ENCODE measurements at regions not wholly inside any gene's neighbourhood (a gene's known extent, or its start where the extent isn't known, plus 50 kb on each side); places are given as distances from the start of the nearest gene placed in this dataset.
A peak's percentile ranks its signal among the peaks of the same experiment; 100 is the strongest.

DNA sequence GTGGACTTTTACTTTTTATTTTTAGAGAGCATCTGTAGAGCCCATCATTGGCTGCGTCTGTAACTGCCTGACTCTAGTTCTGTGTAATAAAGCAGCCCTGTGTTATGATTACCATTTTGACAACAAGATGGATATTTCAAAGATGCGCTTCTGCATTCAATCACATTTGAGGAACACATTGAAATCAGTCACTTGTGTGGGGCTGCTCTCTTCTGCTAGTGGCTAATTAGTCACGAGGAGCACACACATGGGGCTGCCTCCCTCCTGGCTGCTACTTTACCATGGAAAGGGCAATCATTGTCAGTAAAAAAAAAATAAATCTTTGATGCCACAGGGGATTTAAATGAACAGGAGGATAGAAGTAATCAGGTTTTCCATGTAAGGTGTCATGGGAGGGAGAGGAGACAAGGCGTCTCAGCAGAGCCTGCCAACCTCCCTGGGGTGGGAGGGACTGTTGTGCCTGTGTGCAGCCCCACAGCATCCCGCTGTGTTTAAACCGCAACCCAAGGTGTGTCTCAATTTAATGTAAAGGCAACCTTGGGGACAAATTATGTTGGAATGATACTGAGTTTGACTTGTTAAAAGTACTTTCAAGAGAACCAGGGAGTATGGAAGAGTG, 205.2 kb upstream of the COBL start:
- H3K4me3 Mint-ChIP-seq: no peak overlapping the region
- DNase-seq: no peak
- H3K27me3 Mint-ChIP-seq (ENCODE audit: low read depth in 3 of 3): no peaks in the 10 kb centered on the region
- H3K36me3 Mint-ChIP-seq: no peaks in the 10 kb centered on the region
- peaks cover 4 to 16% (median 6%) of the 10 kb centered on the region in 6 donors for H3K9me3 Mint-ChIP-seq
- H3K27ac Mint-ChIP-seq: no peak overlapping the region
- H3K4me1 Mint-ChIP-seq: no peaks in the 10 kb centered on the region

DNA sequence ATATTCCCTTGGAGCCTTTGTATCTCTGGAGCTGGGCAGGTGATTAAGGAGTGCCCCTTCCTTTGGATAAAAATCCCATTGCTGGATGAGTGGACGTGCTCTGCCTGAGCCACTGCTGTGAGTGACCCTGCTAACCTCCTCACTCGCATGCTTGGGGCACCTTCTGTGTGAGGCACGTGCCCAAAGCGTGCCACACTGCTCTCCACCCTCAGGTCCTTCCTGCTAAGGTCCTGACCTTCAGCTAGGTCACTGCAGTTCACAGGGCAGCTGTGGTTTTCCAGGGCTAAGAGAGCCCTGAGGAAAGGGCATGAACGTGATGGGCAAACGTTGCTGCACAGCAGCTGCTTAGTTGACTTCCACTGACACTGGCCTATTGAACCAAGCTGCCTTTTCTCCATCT, 204.4 kb upstream of the COBL start:
- Mint-ChIP-seq H3K9me3 (peaks cover 5 to 16% (median 7%) of the 10 kb centered on the region in 6 donors), H3K36me3 (no peaks in the 10 kb centered on the region), H3K27ac (no peak overlapping the region), H3K27me3 (ENCODE audit: low read depth in 3 of 3) (no peaks in the 10 kb centered on the region), H3K4me3 (no peak overlapping the region), H3K4me1 (no peaks in the 10 kb centered on the region)
- no peak for DNase-seq

DNA sequence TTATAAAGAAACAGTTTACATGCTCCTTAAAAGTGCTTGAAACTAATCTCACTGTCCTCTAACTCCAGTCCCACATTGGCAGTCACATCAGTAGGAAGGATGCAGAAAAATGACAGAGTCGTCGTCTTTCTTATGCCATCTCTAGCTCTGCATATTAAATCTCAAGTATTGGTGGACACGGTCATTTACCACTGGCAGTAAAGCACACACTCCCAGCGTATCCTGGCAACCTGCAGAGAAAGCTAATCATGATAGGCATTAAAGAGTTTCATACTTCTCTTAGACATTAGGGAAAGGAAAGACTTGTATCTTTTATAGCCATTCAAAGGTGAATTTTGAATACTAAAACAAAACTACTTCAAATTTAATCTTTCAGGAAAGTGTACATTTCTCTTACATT, 202.0 kb upstream of the COBL start:
- H3K9me3 Mint-ChIP-seq: peaks cover 5 to 21% (median 8%) of the 10 kb centered on the region in 6 donors
- no peaks in the 10 kb centered on the region for H3K4me1 Mint-ChIP-seq
- no peak overlapping the region for H3K4me3 Mint-ChIP-seq
- no peak overlapping the region for H3K27ac Mint-ChIP-seq
- DNase-seq: no peak
- no peaks in the 10 kb centered on the region for H3K36me3 Mint-ChIP-seq
- no peaks in the 10 kb centered on the region for H3K27me3 Mint-ChIP-seq (ENCODE audit: low read depth in 3 of 3)

- Mint-ChIP-seq H3K4me3 (no peak overlapping the region), H3K27ac (no peak overlapping the region), H3K4me1 (no peaks in the 10 kb centered on the region)
Observed at GRCh38 chr7:51517187-51517586, 200.6 kb upstream of the COBL start.

DNA sequence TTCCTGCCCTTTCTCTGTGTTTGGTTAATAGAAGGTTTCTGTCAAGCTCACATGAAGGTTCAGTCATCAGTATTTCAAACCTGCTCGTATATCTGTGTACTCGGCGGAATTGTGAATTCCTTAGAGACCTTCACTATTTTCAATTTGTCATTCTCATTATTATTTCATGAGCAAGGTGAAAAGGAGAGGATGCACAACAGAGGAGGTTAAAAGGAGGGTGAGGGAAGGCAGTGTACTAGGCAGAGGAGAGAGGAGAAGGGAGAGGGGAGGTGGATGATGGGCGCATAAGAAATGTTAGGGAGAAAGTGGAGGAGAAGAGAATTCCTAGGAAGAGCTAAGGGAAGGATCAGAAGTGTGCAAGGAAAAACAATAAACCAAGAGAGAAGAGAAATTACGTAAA, 185.0 kb upstream of the COBL start:
- no peak overlapping the region for H3K27ac Mint-ChIP-seq
- no peak for DNase-seq
- H3K9me3 Mint-ChIP-seq: peaks cover 0 to 11% (median 4%) of the 10 kb centered on the region in 6 donors
- H3K36me3 Mint-ChIP-seq: no peaks in the 10 kb centered on the region
- peaks cover 0 to 3% (median 2%) of the 10 kb centered on the region in 3 donors for H3K27me3 Mint-ChIP-seq (ENCODE audit: low read depth in 3 of 3)
- H3K4me3 Mint-ChIP-seq: no peak overlapping the region
- H3K4me1 Mint-ChIP-seq: no peaks in the 10 kb centered on the region

More at GRCh38 chr7:51517187-51517586, 200.6 kb upstream of the COBL start:
- Mint-ChIP-seq H3K27me3 (ENCODE audit: low read depth in 3 of 3) (no peaks in the 10 kb centered on the region), H3K36me3 (no peaks in the 10 kb centered on the region), H3K9me3 (peaks cover 5 to 17% (median 8%) of the 10 kb centered on the region in 6 donors)
- no peak for DNase-seq

DNA sequence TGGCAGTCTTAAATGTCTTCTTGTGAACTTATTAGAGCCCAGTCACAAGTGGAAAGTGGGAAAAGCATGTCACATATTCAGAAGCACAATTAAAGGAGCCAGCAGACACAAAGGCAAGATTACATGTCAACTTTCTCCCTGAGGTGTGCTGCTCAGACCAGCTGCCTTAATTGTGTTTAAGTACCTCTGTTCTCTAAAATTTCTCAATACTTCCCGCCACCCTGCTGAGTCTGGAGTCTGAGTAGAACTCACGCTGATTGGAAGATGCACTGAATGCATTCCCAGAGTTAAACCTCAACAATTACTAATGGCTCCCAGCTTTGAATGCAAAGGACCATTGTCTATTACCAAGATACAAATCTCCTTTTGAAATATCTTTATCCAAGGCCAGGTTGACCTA, 166.4 kb upstream of the COBL start:
- H3K9me3 Mint-ChIP-seq: peaks cover 0 to 15% (median 7%) of the 10 kb centered on the region in 6 donors
- no peak for DNase-seq
- H3K4me1 Mint-ChIP-seq: no peaks in the 10 kb centered on the region
- H3K27me3 Mint-ChIP-seq (ENCODE audit: low read depth in 3 of 3): peaks cover 0 to 3% (median 0%) of the 10 kb centered on the region in 3 donors
- no peak overlapping the region for H3K27ac Mint-ChIP-seq
- no peaks in the 10 kb centered on the region for H3K36me3 Mint-ChIP-seq
- no peak overlapping the region for H3K4me3 Mint-ChIP-seq

DNA sequence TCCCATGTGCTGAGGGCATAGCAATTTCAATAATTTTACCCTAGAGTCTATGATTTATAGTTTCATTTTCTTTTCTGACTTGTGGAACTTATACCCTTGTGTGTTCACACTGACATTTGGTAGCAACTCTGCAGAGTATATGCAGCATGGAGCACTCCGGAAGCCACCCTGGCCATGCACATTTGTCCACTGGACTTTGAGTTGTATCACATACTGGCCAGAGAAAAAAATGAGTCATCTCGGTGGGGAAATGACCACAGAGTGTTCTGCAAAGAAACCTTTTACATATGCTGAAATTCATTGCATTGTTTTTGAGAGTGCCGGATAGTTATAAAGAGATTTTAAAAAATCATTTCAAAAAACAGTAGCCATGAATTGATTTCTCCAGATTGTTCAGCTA, 164.8 kb upstream of the COBL start:
- DNase-seq: no peak
- no peaks in the 10 kb centered on the region for H3K4me1 Mint-ChIP-seq
- peaks cover 0 to 3% (median 0%) of the 10 kb centered on the region in 3 donors for H3K27me3 Mint-ChIP-seq (ENCODE audit: low read depth in 3 of 3)
- H3K36me3 Mint-ChIP-seq: no peaks in the 10 kb centered on the region
- H3K27ac Mint-ChIP-seq: no peak overlapping the region
- H3K9me3 Mint-ChIP-seq: peaks cover 0 to 17% (median 6%) of the 10 kb centered on the region in 6 donors
- H3K4me3 Mint-ChIP-seq: no peak overlapping the region

- Mint-ChIP-seq H3K4me3 (no peak overlapping the region), H3K27me3 (ENCODE audit: low read depth in 3 of 3) (peaks cover 0 to 5% (median 0%) of the 10 kb centered on the region in 3 donors), H3K36me3 (no peaks in the 10 kb centered on the region), H3K9me3 (peaks cover 1 to 17% (median 7%) of the 10 kb centered on the region in 6 donors), H3K4me1 (no peaks in the 10 kb centered on the region), H3K27ac (no peak overlapping the region)
- DNase-seq: no peak
Observed at GRCh38 chr7:51477819-51478218, 161.2 kb upstream of the COBL start.

DNA sequence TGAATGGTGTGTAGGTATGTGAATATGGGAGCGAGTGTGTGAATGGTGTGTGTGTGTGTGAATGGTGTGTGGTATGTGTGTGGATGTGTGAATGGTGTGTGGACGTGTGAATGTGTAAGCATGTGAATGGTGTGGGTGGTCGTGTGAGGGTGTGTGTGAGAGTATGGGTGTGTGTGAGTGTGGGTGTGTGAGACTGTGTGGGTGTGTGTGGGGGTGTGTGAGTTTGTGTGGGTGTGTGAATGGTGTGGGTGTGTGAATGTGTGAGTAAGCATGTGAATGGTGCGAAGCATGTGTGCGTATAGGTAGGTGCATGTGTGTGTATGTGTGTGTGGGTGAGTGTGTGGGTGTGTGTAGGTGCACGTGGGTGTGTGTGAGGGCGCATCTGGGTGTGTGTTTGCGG, 160.7 kb upstream of the COBL start:
- DNase-seq: no peak
- Mint-ChIP-seq H3K27ac (no peak overlapping the region), H3K4me1 (no peaks in the 10 kb centered on the region), H3K36me3 (no peaks in the 10 kb centered on the region), H3K27me3 (ENCODE audit: low read depth in 3 of 3) (peaks cover 0 to 6% (median 3%) of the 10 kb centered on the region in 3 donors), H3K9me3 (peaks cover 1 to 17% (median 7%) of the 10 kb centered on the region in 6 donors), H3K4me3 (no peak overlapping the region)

DNA sequence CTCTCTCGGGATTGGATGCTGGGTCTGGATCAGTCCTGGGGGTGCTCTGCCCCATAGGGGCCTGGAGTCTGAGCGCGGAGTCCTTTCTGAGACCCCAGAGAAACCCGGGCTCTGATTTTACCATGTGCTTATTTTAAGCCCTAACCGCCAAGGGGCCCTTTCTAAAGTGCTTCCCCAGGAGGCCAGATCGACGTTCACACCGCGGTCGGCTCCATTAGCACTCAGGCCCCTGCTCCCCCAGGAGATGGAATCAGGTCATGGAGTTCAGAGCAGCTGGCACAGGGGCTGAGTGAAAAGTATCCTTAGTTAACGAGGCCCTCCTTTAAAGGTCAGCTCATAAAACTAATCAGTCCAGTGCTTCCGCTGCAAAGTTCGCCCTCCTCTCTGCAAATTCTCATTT, 159.4 kb upstream of the COBL start:
- Mint-ChIP-seq H3K4me1 (no peaks in the 10 kb centered on the region), H3K27ac (no peak overlapping the region), H3K36me3 (peaks cover 0 to 2% (median 0%) of the 10 kb centered on the region in 3 donors), H3K9me3 (peaks cover 3 to 22% (median 7%) of the 10 kb centered on the region in 6 donors), H3K27me3 (ENCODE audit: low read depth in 3 of 3) (peaks cover 0 to 3% (median 3%) of the 10 kb centered on the region in 3 donors), H3K4me3 (no peak overlapping the region)
- no peak for DNase-seq

DNA sequence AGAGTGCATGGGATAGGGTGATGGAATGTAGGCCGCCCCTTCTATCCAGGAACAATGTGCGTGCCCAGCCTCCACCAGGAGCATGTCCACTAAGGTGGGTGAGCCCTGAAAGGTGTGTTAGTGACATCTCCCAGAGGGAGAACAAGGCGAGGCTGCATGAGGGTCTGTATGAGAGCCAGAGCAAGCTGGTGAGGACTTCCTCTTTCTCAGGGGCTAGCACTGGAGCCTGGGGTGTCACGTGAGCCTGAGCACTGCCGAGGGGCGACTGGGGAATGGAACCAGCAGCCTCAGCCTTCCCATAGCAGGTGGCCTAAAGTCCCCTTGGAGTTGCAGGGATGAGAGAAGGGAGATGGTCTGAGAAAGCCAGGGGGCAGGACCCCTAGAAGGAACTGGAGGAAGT, 156.3 kb upstream of the COBL start:
- Mint-ChIP-seq H3K27me3 (ENCODE audit: low read depth in 3 of 3) (peaks cover 0 to 5% (median 3%) of the 10 kb centered on the region in 3 donors), H3K27ac (no peak overlapping the region), H3K36me3 (peaks cover 0 to 2% (median 0%) of the 10 kb centered on the region in 3 donors), H3K9me3 (peaks cover 0 to 36% (median 3%) of the 10 kb centered on the region in 6 donors), H3K4me3 (no peak overlapping the region), H3K4me1 (no peaks in the 10 kb centered on the region)
- DNase-seq: no peak

GRCh38 chr7:51471981-51472296, 155.3 kb upstream of the COBL start:
- Mint-ChIP-seq H3K9me3 (peaks cover 0 to 36% (median 3%) of the 10 kb centered on the region in 6 donors), H3K27ac (no peak overlapping the region), H3K27me3 (ENCODE audit: low read depth in 3 of 3) (peaks cover 0 to 5% (median 3%) of the 10 kb centered on the region in 3 donors), H3K4me1 (no peaks in the 10 kb centered on the region), H3K4me3 (no peak overlapping the region), H3K36me3 (peaks cover 0 to 2% (median 0%) of the 10 kb centered on the region in 3 donors)
- no peak for DNase-seq

DNA sequence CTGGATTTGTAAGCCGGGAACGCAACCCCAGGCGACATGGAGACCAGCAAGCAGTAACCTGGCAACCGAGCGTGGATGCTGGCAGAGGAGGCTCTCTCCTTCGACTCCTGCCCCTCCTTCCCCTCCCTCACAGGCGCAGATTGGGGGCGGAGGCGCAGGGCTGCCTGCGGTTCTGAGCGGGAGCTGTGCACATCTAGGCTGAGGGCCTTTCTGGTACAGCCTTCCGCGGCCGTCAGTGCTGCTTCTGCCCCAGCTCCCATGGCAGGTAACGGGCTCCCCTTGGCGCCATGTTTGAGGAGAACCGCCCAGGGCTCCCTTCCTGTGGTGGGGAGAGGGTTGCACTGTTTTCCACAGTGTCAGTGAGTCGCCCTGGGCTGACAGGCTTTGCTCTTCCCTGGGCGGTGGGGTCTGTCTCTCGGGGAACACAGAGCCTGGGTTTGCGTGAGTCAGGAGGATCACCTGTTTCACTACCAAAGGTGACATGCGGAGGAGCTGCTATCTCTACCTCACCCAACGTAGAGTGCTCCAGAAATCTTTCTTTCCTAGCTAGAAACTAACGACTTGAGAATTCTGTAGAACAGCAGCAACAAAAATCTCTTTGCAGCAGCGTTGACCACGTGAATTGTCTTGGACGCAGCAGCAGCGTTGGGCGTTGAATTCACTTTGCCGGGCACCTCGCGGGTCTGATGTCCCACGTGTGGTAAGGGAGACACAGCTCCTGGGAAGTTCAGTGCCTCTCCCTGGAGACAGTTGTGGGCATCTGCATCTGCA, 154.8 kb upstream of the COBL start:
- no peak for DNase-seq
- Mint-ChIP-seq H3K36me3 (peaks cover 0 to 2% (median 0%) of the 10 kb centered on the region in 3 donors), H3K4me1 (no peaks in the 10 kb centered on the region), H3K4me3 (no peak overlapping the region), H3K9me3 (peaks cover 0 to 36% (median 3%) of the 10 kb centered on the region in 6 donors), H3K27ac (no peak overlapping the region), H3K27me3 (ENCODE audit: low read depth in 3 of 3) (peaks cover 0 to 5% (median 3%) of the 10 kb centered on the region in 3 donors)

- no peaks in the 10 kb centered on the region for H3K4me1 Mint-ChIP-seq
- H3K27me3 Mint-ChIP-seq (ENCODE audit: low read depth in 3 of 3): peaks cover 0 to 1% (median under 1%) of the 10 kb centered on the region in 3 donors
- peak in 1 of 3 donors; percentile 2 for DNase-seq
- no peak overlapping the region for H3K27ac Mint-ChIP-seq
- H3K4me3 Mint-ChIP-seq: no peak overlapping the region
- peaks cover 0 to 2% (median 0%) of the 10 kb centered on the region in 3 donors for H3K36me3 Mint-ChIP-seq
- peaks cover 0 to 25% (median under 1%) of the 10 kb centered on the region in 6 donors for H3K9me3 Mint-ChIP-seq
Observed at GRCh38 chr7:51467384-51468017, 150.9 kb upstream of the COBL start.

Data from immature natural killer cell (primary cell).